Caco-2 (cell line): ENCODE measurements at regions not wholly inside any gene's neighbourhood (a gene's known extent, or its start where the extent isn't known, plus 50 kb on each side); places are given as distances from the start of the nearest gene placed in this dataset.
"Not testable (repeated sequence)": the region's sequence is repeated elsewhere in the genome, so short reads cannot be mapped to it uniquely, and the experiment has no call there.

ENCODE experiments used
- BruUV-seq: library from RNA; stranded (reverse); fragments of 400-500 nt; replicated peaks from 2 replicates; lab custom pipeline; 2021; lab: Mats Ljungman, UMichigan
- CTCF ChIA-PET: fragments of 300-600 bp; sonication (Branson Sonifier 250); formaldehyde crosslinking; loops from one replicate; lab custom pipeline; 2022; ENCODE audit warnings: antibody characterized with exemption; lab: Charles Lee
- POLR2A ChIA-PET: fragments of 300-600 bp; sonication (Branson Sonifier 250); formaldehyde crosslinking; loops from one replicate; lab custom pipeline; 2022; ENCODE audit warnings: antibody characterized with exemption; lab: Charles Lee
- DNase-seq, 2 experiments: peaks; one replicate each; pipeline versions ENCODE4 v3.0.0 to v3.0.0-alpha.2; 2020 to 2022
- H3K27me3 ChIP-seq: replicated peaks from 2 replicates; pipeline ENCODE4 v1.6.0; 2011; ENCODE audit warnings: low read length; ENCODE audit not compliant: control insufficient read depth, insufficient read depth
- H3K36me3 ChIP-seq: 2 replicates; pipeline ENCODE4 v1.5.1; 2011; ENCODE audit warnings: low read length; ENCODE audit not compliant: control insufficient read depth, insufficient read depth
- H3K4me1 ChIP-seq: fragments of 250-450 bp; sonication (Bioruptor Pico); 2 replicates; pipeline ENCODE4 v1.5.1; 2020; ENCODE audit warnings: mild to moderate bottlenecking
- H3K4me3 ChIP-seq: 2 replicates; pipeline ENCODE4 v1.5.1; 2011; ENCODE audit warnings: low read depth, mild to moderate bottlenecking, control low read depth, low read length
- H3K9me3 ChIP-seq: fragments of 250-450 bp; sonication (Bioruptor Pico); 2 replicates; pipeline ENCODE4 v1.5.1; 2020; ENCODE audit warnings: mild to moderate bottlenecking, moderate library complexity
- H3K27ac Mint-ChIP-seq: one replicate; pipeline ENCODE4 v1.8.0; 2022; ENCODE audit warnings: mixed read lengths; ENCODE audit not compliant: unreplicated experiment
- H3K27me3 Mint-ChIP-seq: one replicate; pipeline ENCODE4 v1.8.0; 2022; ENCODE audit warnings: mixed read lengths; ENCODE audit not compliant: insufficient read depth, unreplicated experiment
- H3K36me3 Mint-ChIP-seq: one replicate; pipeline ENCODE4 v1.8.0; 2022; ENCODE audit warnings: mild to moderate bottlenecking, mixed read lengths; ENCODE audit not compliant: insufficient read depth, unreplicated experiment
- H3K4me1 Mint-ChIP-seq: one replicate; pipeline ENCODE4 v1.8.0; 2022; ENCODE audit warnings: low read depth, mixed read lengths; ENCODE audit not compliant: unreplicated experiment
- H3K4me3 Mint-ChIP-seq: one replicate; pipeline ENCODE4 v1.8.0; 2022; ENCODE audit warnings: mild to moderate bottlenecking, moderate library complexity, mixed read lengths; ENCODE audit not compliant: unreplicated experiment
- H3K9me3 Mint-ChIP-seq: one replicate; pipeline ENCODE4 v1.8.0; 2022; ENCODE audit warnings: mixed read lengths; ENCODE audit not compliant: unreplicated experiment
- intact Hi-C: fragments of 100-400 bp; cut with micrococcal nuclease; formaldehyde crosslinking; loops from one replicate; pipeline ENCODE4 v1.10.0; 2022; ENCODE audit not compliant: unreplicated experiment
- TF ChIP-seq, protein P1 (sequence below), 2 experiments: fragments of 200-600 bp in 1 of 2; IDR thresholded peaks; 1 replicate in 1 of 2; 2 replicates in 1 of 2; pipeline versions ENCODE4 v1.5.1 to v1.8.0; 2011 to 2022; ENCODE audit warnings: antibody characterized with exemption in 1 of 2, control low read depth in 1 of 2, inconsistent platforms in 1 of 2, low read depth in 1 of 2, low read length in 1 of 2, mild to moderate bottlenecking in 1 of 2, moderate library complexity in 1 of 2; ENCODE audit not compliant: insufficient read depth in 1 of 2, severe bottlenecking in 1 of 2, unreplicated experiment in 1 of 2

- no peak overlapping the region for H3K27ac Mint-ChIP-seq
- Histone ChIP-seq H3K4me3 (no peak overlapping the region), H3K4me1 (no peaks in the 10 kb centered on the region; the same call in 1 of the 2 replicates), H3K9me3 (no peaks in the 10 kb centered on the region), H3K27me3 (no peaks in the 10 kb centered on the region), H3K36me3 (no peaks in the 10 kb centered on the region)
- ChIA-PET POLR2A (no interaction called here), CTCF (interaction anchor here (1.0 to 2.6 kb wide), 9 partner anchors 11 to 448 kb away, joined by 3 to 29 read pairs (median 5); no protein-coding TSS in a partner anchor)
- TF ChIP-seq, protein P1, sequence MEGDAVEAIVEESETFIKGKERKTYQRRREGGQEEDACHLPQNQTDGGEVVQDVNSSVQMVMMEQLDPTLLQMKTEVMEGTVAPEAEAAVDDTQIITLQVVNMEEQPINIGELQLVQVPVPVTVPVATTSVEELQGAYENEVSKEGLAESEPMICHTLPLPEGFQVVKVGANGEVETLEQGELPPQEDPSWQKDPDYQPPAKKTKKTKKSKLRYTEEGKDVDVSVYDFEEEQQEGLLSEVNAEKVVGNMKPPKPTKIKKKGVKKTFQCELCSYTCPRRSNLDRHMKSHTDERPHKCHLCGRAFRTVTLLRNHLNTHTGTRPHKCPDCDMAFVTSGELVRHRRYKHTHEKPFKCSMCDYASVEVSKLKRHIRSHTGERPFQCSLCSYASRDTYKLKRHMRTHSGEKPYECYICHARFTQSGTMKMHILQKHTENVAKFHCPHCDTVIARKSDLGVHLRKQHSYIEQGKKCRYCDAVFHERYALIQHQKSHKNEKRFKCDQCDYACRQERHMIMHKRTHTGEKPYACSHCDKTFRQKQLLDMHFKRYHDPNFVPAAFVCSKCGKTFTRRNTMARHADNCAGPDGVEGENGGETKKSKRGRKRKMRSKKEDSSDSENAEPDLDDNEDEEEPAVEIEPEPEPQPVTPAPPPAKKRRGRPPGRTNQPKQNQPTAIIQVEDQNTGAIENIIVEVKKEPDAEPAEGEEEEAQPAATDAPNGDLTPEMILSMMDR (IDR thresholded peaks at IDR 0.05; ENCODE audit: insufficient read depth in 1 of 2, low read depth in 1 of 2, low read length in 1 of 2, severe bottlenecking in 1 of 2, unreplicated experiment in 1 of 2), result no peak
- H3K27me3 Mint-ChIP-seq, result peaks cover 2% of the 10 kb centered on the region
- peaks cover 6% of the 10 kb centered on the region for H3K9me3 Mint-ChIP-seq
- no peak for DNase-seq
- peaks cover 3% of the 10 kb centered on the region for H3K36me3 Mint-ChIP-seq
- intact Hi-C loops, result loop anchor here (1.0 to 10.0 kb wide), 3 partner anchors 172 to 411 kb away; no protein-coding TSS in a partner anchor
- H3K4me3 Mint-ChIP-seq, result no peak overlapping the region
- no TSS peak for BruUV-seq
- H3K4me1 Mint-ChIP-seq, result peaks cover 3% of the 10 kb centered on the region
Observed at GRCh38 chr12:13534242-13534641, 337.7 kb downstream of the EMP1 start.

GRCh38 chr12:13530966-13531365, 334.4 kb downstream of the EMP1 start:
- peaks cover 2% of the 10 kb centered on the region for H3K27me3 Mint-ChIP-seq
- H3K4me1 Mint-ChIP-seq, result peaks cover 5% of the 10 kb centered on the region
- no peak overlapping the region for H3K4me3 ChIP-seq
- peaks cover 5% of the 10 kb centered on the region for H3K36me3 Mint-ChIP-seq
- no peaks in the 10 kb centered on the region for H3K36me3 ChIP-seq
- peaks cover 10% of the 10 kb centered on the region for H3K9me3 Mint-ChIP-seq
- H3K27ac Mint-ChIP-seq, result no peak overlapping the region
- no peak overlapping the region for H3K4me3 Mint-ChIP-seq
- H3K4me1 ChIP-seq, result peaks cover 13% of the 10 kb centered on the region
- no peaks in the 10 kb centered on the region for H3K27me3 ChIP-seq
- no peak for DNase-seq
- BruUV-seq, result no TSS peak
- peaks cover 20% of the 10 kb centered on the region for H3K9me3 ChIP-seq
- ChIA-PET CTCF (no interaction called here), POLR2A (no interaction called here)
- TF ChIP-seq, protein P1 (IDR thresholded peaks at IDR 0.05; ENCODE audit: insufficient read depth in 1 of 2, low read depth in 1 of 2, low read length in 1 of 2, severe bottlenecking in 1 of 2, unreplicated experiment in 1 of 2), result no peak
- intact Hi-C loops, result loop anchor here (10.0 kb wide), 1 partner anchor 414 kb away; no protein-coding TSS in a partner anchor

- H3K9me3 Mint-ChIP-seq, CTCF ChIA-PET, H3K27ac Mint-ChIP-seq, H3K36me3 ChIP-seq, H3K27me3 ChIP-seq, H3K4me1 Mint-ChIP-seq, POLR2A ChIA-PET, H3K36me3 Mint-ChIP-seq, H3K4me3 Mint-ChIP-seq, H3K27me3 Mint-ChIP-seq, BruUV-seq, intact Hi-C loops, H3K4me3 ChIP-seq: not testable (repeated sequence)
- H3K4me1 ChIP-seq, result peaks cover 16% of the 10 kb centered on the region
- peaks cover 25% of the 10 kb centered on the region for H3K9me3 ChIP-seq
- peak; percentile 40 to 71 for DNase-seq
Observed at GRCh38 chr12:13526185-13526921, 329.8 kb downstream of the EMP1 start.
